PFSK-1 (cell line): ENCODE measurements at regions not wholly inside any gene's neighbourhood (a gene's known extent, or its start where the extent isn't known, plus 50 kb on each side); places are given as distances from the start of the nearest gene placed in this dataset.

Experiments
- POLR2AphosphoS5 ChIP-seq: IDR thresholded peaks from 2 replicates; pipeline ENCODE4 v1.6.1; 2012; ENCODE audit warnings: low read depth, mild to moderate bottlenecking, control low read depth, low read length, moderate library complexity
- REST ChIP-seq, 2 experiments: IDR thresholded peaks; 2 replicates each; pipeline versions ENCODE4 v1.6.1 to v1.8.0; 2011 to 2012; ENCODE audit warnings: low read depth in 2 of 2, low read length in 2 of 2, control low read depth in 1 of 2, inconsistent platforms in 1 of 2, mild to moderate bottlenecking in 1 of 2, moderate library complexity in 1 of 2; ENCODE audit not compliant: insufficient read depth in 1 of 2
- TAF1 ChIP-seq: IDR thresholded peaks from 2 replicates; pipeline ENCODE4 v1.6.1; 2012; ENCODE audit warnings: low read length, control low read depth, borderline replicate concordance; ENCODE audit not compliant: insufficient read depth

DNA sequence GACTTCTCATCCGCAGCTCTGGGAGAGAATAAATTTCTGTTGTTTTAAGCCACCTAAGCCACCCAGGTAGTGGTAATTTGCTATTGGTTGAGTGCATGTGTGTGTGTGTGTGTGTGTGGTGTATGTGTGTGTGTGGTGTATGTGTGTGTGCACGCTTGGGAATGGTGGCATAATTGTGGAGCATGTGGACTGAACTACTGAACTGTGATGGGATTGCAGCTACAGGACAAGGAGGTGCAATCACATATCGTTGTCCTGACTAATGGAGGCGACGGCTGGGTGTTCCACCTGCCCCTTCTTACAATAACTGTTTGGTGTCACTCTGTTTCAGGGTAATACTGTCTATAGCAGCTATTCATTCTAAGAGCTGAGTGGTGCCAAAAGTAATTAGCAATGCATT lies 448.7 kb upstream of the PFKP start:
- TF ChIP-seq REST (IDR thresholded peaks at IDR 0.05; ENCODE audit: insufficient read depth in 1 of 2, low read depth in 2 of 2, low read length in 2 of 2) (no peak), TAF1 (no peak), POLR2AphosphoS5 (no peak)
